Skin epidermis (tissue), 12 donors: ENCODE measurements at regions not wholly inside any gene's neighbourhood (a gene's known extent, or its start where the extent isn't known, plus 50 kb on each side); places are given as distances from the start of the nearest gene placed in this dataset.

Experiments
- H3K27ac ChIP-seq, 21 experiments: fragments of 200-600 bp; sonication (generic) in 11 of 21; one replicate each; pipeline ENCODE4 v1.5.0; 2020; ENCODE audit warnings: mild to moderate bottlenecking in 3 of 21, inconsistent platforms in 2 of 21, moderate library complexity in 2 of 21
- H3K4me3 ChIP-seq, 7 experiments: fragments of 200-600 bp; sonication (generic) in 2 of 7; one replicate each; pipeline ENCODE4 v1.5.0; 2020; ENCODE audit warnings: inconsistent platforms in 2 of 7, mild to moderate bottlenecking in 2 of 7, moderate library complexity in 1 of 7

GRCh38 chr3:7793786-7794185 is 707.8 kb upstream of the LMCD1 start:
- Histone ChIP-seq H3K27ac (no peak overlapping the region), H3K4me3 (no peak overlapping the region)

DNA sequence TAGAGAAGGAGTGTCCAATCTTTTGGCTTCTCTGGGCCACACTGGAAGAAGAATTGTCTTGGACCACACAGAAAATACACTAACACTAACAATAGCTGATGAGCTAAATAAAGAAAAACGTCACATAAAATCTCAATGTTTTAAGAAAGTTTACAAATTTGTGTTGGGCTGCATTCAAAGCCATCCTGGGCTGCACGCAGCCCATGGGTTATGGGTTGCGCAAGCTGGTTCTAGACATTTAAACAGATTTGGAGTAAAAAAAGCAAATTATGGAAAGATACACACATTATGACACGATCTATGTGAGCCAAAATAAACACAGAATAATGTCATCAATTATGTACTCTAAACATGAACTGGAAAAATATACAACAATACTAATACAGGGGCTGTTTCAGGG is 703.3 kb upstream of the LMCD1 start:
- Histone ChIP-seq H3K4me3 (no peak overlapping the region), H3K27ac (no peak overlapping the region)

DNA sequence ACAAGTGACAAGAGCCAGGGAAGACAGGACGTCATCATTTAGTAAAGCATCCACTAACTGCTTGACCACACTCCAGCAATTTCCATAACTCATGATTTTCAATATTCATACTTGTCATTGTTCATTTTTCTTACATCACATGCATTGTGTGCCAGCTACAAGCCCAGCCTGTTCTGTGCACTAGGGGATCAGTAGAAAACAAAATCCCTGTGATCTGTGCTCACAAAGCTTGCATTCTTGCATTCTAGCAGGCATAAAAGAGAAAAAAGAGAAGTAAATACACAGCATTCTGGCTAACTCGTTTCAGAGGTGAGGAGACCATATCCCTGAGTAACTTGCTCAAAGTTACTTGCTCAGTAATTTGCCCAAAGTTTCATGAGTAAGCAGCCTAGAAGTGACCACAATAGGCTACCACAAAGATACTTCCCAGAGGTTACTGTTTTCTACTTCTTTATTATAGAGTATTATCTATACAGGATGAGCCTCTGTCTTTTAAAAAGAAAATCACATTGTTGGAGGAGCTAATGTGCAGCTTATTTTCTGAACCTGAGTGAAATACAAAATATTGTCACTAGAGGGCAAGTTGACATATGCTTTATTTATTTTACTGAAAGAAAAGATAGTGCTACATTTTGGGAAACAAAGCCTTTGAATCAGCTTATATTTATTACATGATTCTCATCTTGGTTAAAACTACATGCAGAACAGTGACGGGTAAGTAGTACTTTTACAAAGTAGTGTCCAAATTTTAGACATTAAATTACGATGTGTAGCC is 701.4 kb upstream of the LMCD1 start:
- Histone ChIP-seq H3K27ac (no peak overlapping the region), H3K4me3 (no peak overlapping the region)

DNA sequence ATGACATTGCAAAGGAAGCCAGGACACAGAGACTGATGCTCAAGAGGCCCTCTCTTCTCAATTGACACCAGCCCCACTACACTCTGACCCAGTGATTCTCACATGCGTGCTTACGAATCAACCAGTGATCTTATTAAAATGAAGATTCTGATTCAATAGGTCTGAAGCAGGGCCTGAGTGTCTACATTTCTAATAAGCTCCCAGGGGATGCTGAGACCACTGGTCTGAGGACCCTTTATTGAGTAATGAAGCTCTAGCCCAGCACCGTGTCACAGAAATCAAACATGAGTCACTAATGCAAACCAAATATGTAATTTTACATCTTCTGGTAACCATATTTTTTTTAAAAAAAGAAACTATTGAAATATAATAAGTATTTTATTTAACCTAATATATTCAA is 689.1 kb upstream of the LMCD1 start:
- no peak overlapping the region for H3K4me3 ChIP-seq
- no peak overlapping the region for H3K27ac ChIP-seq

DNA sequence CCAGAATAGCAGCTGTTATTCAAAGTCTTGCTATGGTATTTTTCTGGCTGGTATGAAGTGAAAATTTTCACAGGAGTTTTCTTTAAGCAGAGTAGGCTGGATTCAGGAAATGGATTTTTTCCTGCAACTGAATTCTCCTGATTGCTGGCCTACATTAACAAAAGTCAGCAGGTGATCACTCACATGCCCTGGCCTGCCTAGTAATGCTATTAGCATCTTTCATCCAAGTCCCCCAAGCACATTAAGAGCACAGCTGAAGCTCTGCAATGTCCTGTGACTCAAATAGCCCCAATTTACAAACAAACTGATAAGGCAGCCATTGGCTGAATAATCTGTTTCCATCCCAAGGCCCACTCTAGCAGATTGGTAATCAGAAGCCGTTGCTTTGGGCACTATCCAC is 688.3 kb upstream of the LMCD1 start:
- H3K27ac ChIP-seq, result no peak overlapping the region
- no peak overlapping the region for H3K4me3 ChIP-seq

GRCh38 chr3:7817239-7817638 is 684.4 kb upstream of the LMCD1 start:
- H3K4me3 ChIP-seq, result no peak overlapping the region
- H3K27ac ChIP-seq, result no peak overlapping the region

GRCh38 chr3:7820969-7821368 is 680.7 kb upstream of the LMCD1 start:
- no peak overlapping the region for H3K27ac ChIP-seq
- H3K4me3 ChIP-seq, result no peak overlapping the region

- H3K27ac ChIP-seq, result no peak overlapping the region
These were observed 679.8 kb upstream of the LMCD1 start for GRCh38 chr3:7821858-7822257.

DNA sequence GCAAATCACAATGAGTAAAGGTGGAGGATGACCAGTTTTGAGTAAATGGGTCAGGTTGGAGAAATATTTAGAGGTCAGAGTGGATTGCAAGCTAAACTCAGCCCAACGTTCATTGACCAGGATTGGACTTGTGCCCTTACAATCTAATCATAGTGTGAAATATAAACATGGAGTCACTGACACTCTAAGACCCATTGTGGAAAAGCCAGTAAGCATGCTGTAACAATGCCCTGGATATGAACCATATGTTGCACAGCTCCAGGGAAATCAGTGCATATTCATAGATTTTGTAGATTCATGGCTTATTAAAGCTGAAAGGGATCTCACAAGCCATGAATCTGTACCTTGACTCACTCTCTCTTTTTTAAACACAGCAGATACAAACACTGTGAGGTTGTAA is 660.2 kb upstream of the LMCD1 start:
- Histone ChIP-seq H3K27ac (no peak overlapping the region), H3K4me3 (no peak overlapping the region)

More at GRCh38 chr3:7821858-7822257, 679.8 kb upstream of the LMCD1 start:
- no peak overlapping the region for H3K4me3 ChIP-seq

DNA sequence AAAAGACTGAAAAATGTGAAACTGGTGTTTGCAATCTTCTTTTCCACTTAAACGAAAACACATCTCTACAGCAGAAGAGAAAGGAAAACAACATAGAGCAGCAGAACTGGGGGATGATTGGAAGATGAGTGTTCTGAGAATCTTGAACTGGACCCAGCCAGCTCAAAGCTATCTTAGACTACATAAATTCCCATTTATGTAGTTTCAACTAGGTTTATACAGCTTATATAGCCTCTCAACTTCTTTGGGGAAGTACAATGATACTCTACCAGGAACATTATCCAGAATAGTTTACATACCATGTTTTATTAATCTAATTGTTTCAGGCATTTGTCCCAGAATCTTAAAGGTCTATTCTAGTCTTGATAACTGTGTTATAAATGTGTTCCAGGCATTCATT is 658.2 kb upstream of the LMCD1 start:
- H3K4me3 ChIP-seq, result no peak overlapping the region
- no peak overlapping the region for H3K27ac ChIP-seq

GRCh38 chr3:7847021-7847420 is 654.6 kb upstream of the LMCD1 start:
- Histone ChIP-seq H3K27ac (no peak overlapping the region), H3K4me3 (no peak overlapping the region)

- Histone ChIP-seq H3K27ac (no peak overlapping the region), H3K4me3 (no peak overlapping the region)
These were observed 654.1 kb upstream of the LMCD1 start for GRCh38 chr3:7847521-7847920.

GRCh38 chr3:7854266-7854665 is 647.4 kb upstream of the LMCD1 start:
- Histone ChIP-seq H3K4me3 (no peak overlapping the region), H3K27ac (no peak overlapping the region)

- Histone ChIP-seq H3K27ac (no peak overlapping the region), H3K4me3 (no peak overlapping the region)
These were observed 646.9 kb upstream of the LMCD1 start for GRCh38 chr3:7854721-7855120.

DNA sequence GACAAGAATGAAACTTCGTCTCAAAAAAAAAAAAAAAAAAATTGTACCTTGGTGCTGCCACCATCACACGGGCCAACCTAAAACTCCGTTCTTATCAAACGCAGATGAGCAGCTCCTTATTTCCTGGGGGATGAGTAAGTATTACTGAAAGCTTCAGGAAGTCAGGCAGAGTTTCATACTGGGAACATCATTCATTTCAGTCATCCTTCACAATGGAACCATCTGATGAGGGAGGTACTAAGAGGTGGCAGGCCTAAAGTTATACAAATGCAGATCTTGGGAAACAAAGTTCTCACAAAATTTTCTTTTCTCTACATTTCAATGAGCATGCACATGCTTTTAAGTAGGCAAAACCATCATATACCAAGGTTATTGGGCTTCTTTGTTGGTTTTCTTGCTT is 636.0 kb upstream of the LMCD1 start:
- H3K4me3 ChIP-seq, result no peak overlapping the region
- no peak overlapping the region for H3K27ac ChIP-seq

DNA sequence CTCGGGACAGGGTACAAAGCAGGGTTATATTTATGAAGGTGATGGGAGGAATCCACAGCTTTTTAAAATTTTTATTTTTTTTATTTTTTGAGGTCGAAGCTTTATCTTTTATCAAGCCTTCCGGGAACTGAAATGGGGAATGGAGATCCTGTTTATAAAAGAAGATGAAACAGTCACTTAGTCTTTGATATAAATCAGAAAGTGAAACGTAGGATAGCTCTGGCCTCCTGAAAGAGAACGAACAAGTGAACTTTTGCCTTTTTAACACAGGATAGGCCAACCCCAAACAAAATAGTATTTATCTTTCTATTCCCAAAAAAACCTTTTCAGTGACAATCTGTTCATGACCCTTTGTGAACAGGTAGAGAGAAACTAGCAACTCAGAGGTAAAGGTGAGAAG is 634.0 kb upstream of the LMCD1 start:
- Histone ChIP-seq H3K4me3 (no peak overlapping the region), H3K27ac (no peak overlapping the region)

DNA sequence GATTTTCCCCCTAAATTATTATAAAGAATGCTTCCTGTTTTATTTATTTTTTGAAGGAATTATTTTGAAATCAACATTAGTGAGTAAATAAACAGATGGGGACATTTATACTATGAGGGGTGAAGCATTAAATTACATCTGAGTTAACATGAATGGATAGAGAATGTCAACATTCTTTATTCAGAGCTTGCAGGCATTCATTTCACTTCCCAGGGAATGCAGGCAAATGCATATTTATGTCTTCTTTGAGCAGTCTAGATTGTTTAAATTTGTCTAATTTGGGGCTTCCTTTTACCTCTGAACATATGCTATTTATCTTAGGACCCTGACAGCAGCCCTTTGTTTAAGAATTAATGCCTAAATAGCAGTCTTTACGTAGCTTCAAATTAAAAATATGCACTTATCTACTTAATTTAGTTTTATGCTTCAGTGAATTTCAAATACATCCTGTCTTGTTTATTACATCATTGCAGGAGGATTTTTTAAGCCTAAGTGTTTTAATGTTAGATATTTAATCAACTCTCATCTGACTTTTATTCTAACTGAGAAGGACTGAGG is 630.5 kb upstream of the LMCD1 start:
- no peak overlapping the region for H3K4me3 ChIP-seq
- H3K27ac ChIP-seq, result no peak overlapping the region

DNA sequence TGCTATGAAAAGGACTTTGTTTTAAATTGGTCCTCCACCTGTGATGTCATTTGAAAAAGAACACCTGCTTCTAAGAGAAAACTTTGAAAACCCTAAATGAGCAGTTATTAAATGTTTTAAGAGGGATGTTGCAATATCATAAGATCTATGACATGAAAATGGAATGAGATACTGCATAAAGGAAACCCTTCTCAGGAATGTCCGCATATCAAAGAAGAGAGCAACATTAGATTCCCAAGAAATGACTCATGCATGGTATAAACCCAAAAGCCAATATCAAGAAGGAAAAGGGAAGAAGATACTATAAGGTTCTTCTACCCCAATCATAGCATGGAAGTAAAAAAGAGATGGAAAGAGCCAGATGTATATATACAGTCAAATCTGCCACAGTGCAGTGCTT is 627.5 kb upstream of the LMCD1 start:
- Histone ChIP-seq H3K4me3 (no peak overlapping the region), H3K27ac (no peak overlapping the region)

GRCh38 chr3:7875925-7876324 is 625.7 kb upstream of the LMCD1 start:
- no peak overlapping the region for H3K27ac ChIP-seq
- no peak overlapping the region for H3K4me3 ChIP-seq

- Histone ChIP-seq H3K27ac (no peak overlapping the region), H3K4me3 (no peak overlapping the region)
These were observed 624.8 kb upstream of the LMCD1 start for GRCh38 chr3:7876741-7877297.

DNA sequence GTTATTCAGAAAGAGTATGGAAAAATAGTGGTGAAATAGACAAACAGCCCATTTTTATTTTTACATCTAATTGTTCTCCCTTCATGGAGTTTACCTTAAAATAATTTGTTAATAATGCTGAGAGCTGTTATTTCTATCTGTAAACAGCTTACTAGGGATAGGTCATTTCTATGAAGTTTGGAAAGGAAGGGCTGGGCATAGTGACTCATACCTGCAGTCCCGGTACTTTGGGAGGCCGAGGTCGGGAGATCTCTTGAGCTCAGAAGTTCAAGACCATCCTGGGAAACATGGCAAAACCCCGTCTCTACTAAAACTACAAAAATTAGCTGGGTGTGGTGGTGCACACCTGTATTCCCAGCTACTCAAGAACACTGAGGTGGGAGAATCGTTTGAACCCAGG is 624.3 kb upstream of the LMCD1 start:
- Histone ChIP-seq H3K4me3 (no peak overlapping the region), H3K27ac (no peak overlapping the region)

DNA sequence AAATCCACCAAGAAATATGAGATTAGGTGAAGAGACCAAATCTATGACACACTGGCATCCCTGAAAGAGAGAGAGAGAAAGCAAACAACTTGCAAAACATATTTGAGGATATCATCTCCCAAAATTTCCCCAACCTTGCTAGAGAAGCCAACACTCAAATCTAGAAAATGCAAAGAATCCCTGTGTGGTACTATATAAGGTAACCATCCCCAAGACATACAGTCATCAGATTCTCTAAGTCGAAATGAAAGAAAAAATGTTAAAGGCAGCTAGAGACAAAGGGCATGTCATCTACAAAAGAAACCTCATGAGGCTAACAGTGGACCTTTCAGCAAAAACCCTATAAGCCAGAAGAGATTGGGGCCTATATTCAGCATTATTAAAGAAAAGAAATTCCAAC is 622.1 kb upstream of the LMCD1 start:
- Histone ChIP-seq H3K4me3 (no peak overlapping the region), H3K27ac (no peak overlapping the region)
